GM21423 (cell line): ENCODE measurements at regions not wholly inside any gene's neighbourhood (a gene's known extent, or its start where the extent isn't known, plus 50 kb on each side); places are given as distances from the start of the nearest gene placed in this dataset.
"Not testable (repeated sequence)": the region's sequence is repeated elsewhere in the genome, so short reads cannot be mapped to it uniquely, and the experiment has no call there.

Experiments
- ATAC-seq: cut with Tn5 transposase; IDR thresholded peaks from one replicate; pipeline ENCODE4 v1.9.1; 2021; ENCODE audit warnings: mild to moderate bottlenecking, moderate library complexity; ENCODE audit not compliant: unreplicated experiment

GRCh38 chr14:39628087-39628486 lies 195.9 kb upstream of the FBXO33 start:
- no peak for ATAC-seq

GRCh38 chr14:39626589-39627576 lies 194.7 kb upstream of the FBXO33 start:
- ATAC-seq: no peak

GRCh38 chr14:39621678-39622077 lies 189.4 kb upstream of the FBXO33 start:
- no peak for ATAC-seq

GRCh38 chr14:39621223-39621622 lies 189.0 kb upstream of the FBXO33 start:
- ATAC-seq: no peak

GRCh38 chr14:39617537-39617936 lies 185.3 kb upstream of the FBXO33 start:
- ATAC-seq: no peak

- ATAC-seq: no peak
Measured at GRCh38 chr14:39615352-39615751, 183.1 kb upstream of the FBXO33 start.

- no peak for ATAC-seq
Measured at GRCh38 chr14:39614297-39614923, 182.2 kb upstream of the FBXO33 start.

- no peak for ATAC-seq
Measured at GRCh38 chr14:39609119-39609518, 176.9 kb upstream of the FBXO33 start.

GRCh38 chr14:39607978-39608377 lies 175.7 kb upstream of the FBXO33 start:
- no peak for ATAC-seq

- no peak for ATAC-seq
Measured at GRCh38 chr14:39603942-39604341, 171.7 kb upstream of the FBXO33 start.

- no peak for ATAC-seq
Measured at GRCh38 chr14:39593377-39593776, 161.1 kb upstream of the FBXO33 start.

GRCh38 chr14:39592116-39592789 lies 160.0 kb upstream of the FBXO33 start:
- no peak for ATAC-seq

- ATAC-seq: not testable (repeated sequence)
Measured at GRCh38 chr14:39589882-39590281, 157.6 kb upstream of the FBXO33 start.

- ATAC-seq: no peak
Measured at GRCh38 chr14:39582028-39582654, 149.9 kb upstream of the FBXO33 start.

- no peak for ATAC-seq
Measured at GRCh38 chr14:39581474-39581873, 149.2 kb upstream of the FBXO33 start.

GRCh38 chr14:39580696-39581095 lies 148.5 kb upstream of the FBXO33 start:
- ATAC-seq: no peak

GRCh38 chr14:39576736-39577135 lies 144.5 kb upstream of the FBXO33 start:
- ATAC-seq: no peak

GRCh38 chr14:39576258-39576657 lies 144.0 kb upstream of the FBXO33 start:
- no peak for ATAC-seq

- no peak for ATAC-seq
Measured at GRCh38 chr14:39568809-39569538, 136.7 kb upstream of the FBXO33 start.

- no peak for ATAC-seq
Measured at GRCh38 chr14:39566795-39567194, 134.6 kb upstream of the FBXO33 start.
